ENCODE measurements at regions not wholly inside any gene's neighbourhood (a gene's known extent, or its start where the extent isn't known, plus 50 kb on each side); places are given as distances from the start of the nearest gene placed in this dataset.

DNA sequence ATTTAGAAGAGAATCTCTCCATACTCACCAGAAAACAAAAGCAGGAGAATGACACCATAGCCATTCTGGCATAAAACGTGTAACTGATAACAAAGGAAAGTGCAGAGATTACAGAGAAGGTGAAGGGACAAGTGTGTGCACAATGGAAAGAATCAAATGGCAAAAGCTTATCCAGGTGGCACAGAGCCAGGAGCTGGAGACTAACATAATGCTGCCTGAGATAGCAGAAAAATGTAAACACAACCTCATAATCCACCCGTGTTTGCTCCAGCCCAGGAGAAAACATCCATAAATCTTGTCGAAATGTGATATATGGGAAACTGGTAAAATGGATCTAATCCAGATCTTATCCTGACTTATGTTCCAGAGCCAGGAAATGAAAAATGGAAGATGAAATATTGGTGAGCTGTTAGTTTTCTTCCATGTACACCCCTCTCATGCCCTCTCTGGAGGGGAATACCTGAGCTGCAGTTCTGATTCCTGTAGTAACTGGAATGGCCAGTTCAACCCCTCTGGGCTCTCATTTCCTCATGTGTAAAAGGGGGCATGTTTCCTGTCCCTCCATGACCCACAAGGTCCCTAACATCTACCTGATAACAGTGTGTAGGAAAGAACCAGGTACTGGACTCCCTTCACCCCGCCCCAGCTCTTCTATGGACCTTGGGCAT lies 212.3 kb upstream of the DAPK1 start:
- TF ChIP-seq CTCF (IDR thresholded peaks at IDR 0.05; ENCODE audit: control extremely low read depth in 1 of 3, insufficient read depth in 1 of 3, low read depth in 1 of 3, low read length in 3 of 3) (no peak), RNF2 (IDR thresholded peaks at IDR 0.05; ENCODE audit: borderline replicate concordance, low read depth, low read length, missing control alignments, poor library complexity, severe bottlenecking) (no peak)
